ENCODE measurements at regions not wholly inside any gene's neighbourhood (a gene's known extent, or its start where the extent isn't known, plus 50 kb on each side); places are given as distances from the start of the nearest gene placed in this dataset.

- Histone ChIP-seq H3K9me2 (replicated peaks; ENCODE audit: insufficient read depth) (no peaks in the 10 kb centered on the region), H3K9me3 (ENCODE audit: low read depth) (no peaks in the 10 kb centered on the region), H3K4me1 (ENCODE audit: insufficient read depth) (no peaks in the 10 kb centered on the region), H3K27ac (no peak overlapping the region), H3K4me3 (no peak overlapping the region), H3K36me3 (replicated peaks; ENCODE audit: insufficient read depth, low read depth) (no peaks in the 10 kb centered on the region), H4K20me1 (ENCODE audit: insufficient read depth, poor library complexity, severe bottlenecking) (no peaks in the 10 kb centered on the region), H3K79me2 (no peaks in the 10 kb centered on the region), H3K27me3 (no peaks in the 10 kb centered on the region), H3K4me2 (no peak overlapping the region), H2AFZ (no peak overlapping the region)
- no peak for DNase-seq (ENCODE audit: low spot score)
- TF ChIP-seq EZH2 (IDR thresholded peaks at IDR 0.05; ENCODE audit: borderline replicate concordance), result no peak
- TF ChIP-seq CTCF (IDR thresholded peaks at IDR 0.05; ENCODE audit: poor library complexity), result no peak
- no peak for TF ChIP-seq EZH2phosphoT487 (IDR thresholded peaks at IDR 0.05; ENCODE audit: low read depth, severe bottlenecking, unreplicated experiment)
- WGBS (ENCODE audit: low lambda C conversion rate, missing lambda C conversion rate), result 98% methylated on average over 4 of the region's 4 CpGs
Observed at GRCh38 chr2:128521482-128521881, 202.8 kb upstream of the HS6ST1 start.

- 81% methylated on average over 7 of the region's 7 CpGs for WGBS (ENCODE audit: low lambda C conversion rate, missing lambda C conversion rate)
- no peak for DNase-seq (ENCODE audit: low spot score)
Observed at GRCh38 chr2:128522829-128523228, 204.2 kb upstream of the HS6ST1 start.

GRCh38 chr2:128523457-128523856 is 204.8 kb upstream of the HS6ST1 start:
- H3K27ac ChIP-seq, result no peak overlapping the region
- WGBS (ENCODE audit: low lambda C conversion rate, missing lambda C conversion rate), result 73% methylated on average over 4 of the region's 4 CpGs
- H3K4me1 ChIP-seq (ENCODE audit: insufficient read depth), result no peaks in the 10 kb centered on the region
- no peaks in the 10 kb centered on the region for H3K79me2 ChIP-seq
- no peaks in the 10 kb centered on the region for H3K9me3 ChIP-seq (ENCODE audit: low read depth)
- no peaks in the 10 kb centered on the region for H3K27me3 ChIP-seq
- no peak overlapping the region for H2AFZ ChIP-seq
- H3K9me2 ChIP-seq (replicated peaks; ENCODE audit: insufficient read depth), result no peaks in the 10 kb centered on the region
- no peak overlapping the region for H3K4me3 ChIP-seq
- TF ChIP-seq CTCF (IDR thresholded peaks at IDR 0.05; ENCODE audit: poor library complexity) (no peak), EZH2 (IDR thresholded peaks at IDR 0.05; ENCODE audit: borderline replicate concordance) (no peak), EZH2phosphoT487 (IDR thresholded peaks at IDR 0.05; ENCODE audit: low read depth, severe bottlenecking, unreplicated experiment) (no peak)
- H3K36me3 ChIP-seq (replicated peaks; ENCODE audit: insufficient read depth, low read depth), result no peaks in the 10 kb centered on the region
- no peaks in the 10 kb centered on the region for H4K20me1 ChIP-seq (ENCODE audit: insufficient read depth, poor library complexity, severe bottlenecking)
- no peak for DNase-seq (ENCODE audit: low spot score)
- H3K4me2 ChIP-seq, result no peak overlapping the region

More at GRCh38 chr2:128522829-128523228, 204.2 kb upstream of the HS6ST1 start:
- TF ChIP-seq EZH2 (IDR thresholded peaks at IDR 0.05; ENCODE audit: borderline replicate concordance) (no peak), CTCF (IDR thresholded peaks at IDR 0.05; ENCODE audit: poor library complexity) (no peak), EZH2phosphoT487 (IDR thresholded peaks at IDR 0.05; ENCODE audit: low read depth, severe bottlenecking, unreplicated experiment) (no peak)
- H2AFZ ChIP-seq, result no peak overlapping the region
- no peaks in the 10 kb centered on the region for H3K27me3 ChIP-seq
- no peak overlapping the region for H3K4me2 ChIP-seq
- H3K4me1 ChIP-seq (ENCODE audit: insufficient read depth), result no peaks in the 10 kb centered on the region
- H3K79me2 ChIP-seq, result no peaks in the 10 kb centered on the region
- no peaks in the 10 kb centered on the region for H3K36me3 ChIP-seq (replicated peaks; ENCODE audit: insufficient read depth, low read depth)
- no peak overlapping the region for H3K4me3 ChIP-seq
- no peak overlapping the region for H3K27ac ChIP-seq
- no peaks in the 10 kb centered on the region for H3K9me3 ChIP-seq (ENCODE audit: low read depth)
- H3K9me2 ChIP-seq (replicated peaks; ENCODE audit: insufficient read depth), result no peaks in the 10 kb centered on the region
- no peaks in the 10 kb centered on the region for H4K20me1 ChIP-seq (ENCODE audit: insufficient read depth, poor library complexity, severe bottlenecking)

GRCh38 chr2:128524183-128524582 is 205.5 kb upstream of the HS6ST1 start:
- Histone ChIP-seq H3K4me2 (no peak overlapping the region), H3K36me3 (replicated peaks; ENCODE audit: insufficient read depth, low read depth) (no peaks in the 10 kb centered on the region), H3K79me2 (no peaks in the 10 kb centered on the region), H3K27ac (no peak overlapping the region), H3K9me2 (replicated peaks; ENCODE audit: insufficient read depth) (no peaks in the 10 kb centered on the region), H2AFZ (no peak overlapping the region), H3K9me3 (ENCODE audit: low read depth) (no peaks in the 10 kb centered on the region), H3K4me3 (no peak overlapping the region), H3K4me1 (ENCODE audit: insufficient read depth) (no peaks in the 10 kb centered on the region), H4K20me1 (ENCODE audit: insufficient read depth, poor library complexity, severe bottlenecking) (no peaks in the 10 kb centered on the region), H3K27me3 (no peaks in the 10 kb centered on the region)
- no peak for TF ChIP-seq CTCF (IDR thresholded peaks at IDR 0.05; ENCODE audit: poor library complexity)
- no peak for TF ChIP-seq EZH2phosphoT487 (IDR thresholded peaks at IDR 0.05; ENCODE audit: low read depth, severe bottlenecking, unreplicated experiment)
- no peak for TF ChIP-seq EZH2 (IDR thresholded peaks at IDR 0.05; ENCODE audit: borderline replicate concordance)
- WGBS (ENCODE audit: low lambda C conversion rate, missing lambda C conversion rate), result 88% methylated on average over 6 of the region's 6 CpGs
- DNase-seq (ENCODE audit: low spot score), result no peak
